ENCODE measurements at regions not wholly inside any gene's neighbourhood (a gene's known extent, or its start where the extent isn't known, plus 50 kb on each side); places are given as distances from the start of the nearest gene placed in this dataset.

- DNase-seq (ENCODE audit: low spot score), result no peak
Observed at GRCh38 chr4:133741766-133742165, 459.8 kb downstream of the PABPC4L start.

- no peak for DNase-seq (ENCODE audit: low spot score)
Observed at GRCh38 chr4:133720001-133720400, 481.6 kb downstream of the PABPC4L start.

- no peak for DNase-seq (ENCODE audit: low spot score)
Observed at GRCh38 chr4:133719098-133719497, 482.5 kb downstream of the PABPC4L start.

GRCh38 chr4:133714211-133714610 is 487.4 kb downstream of the PABPC4L start:
- no peak for DNase-seq (ENCODE audit: low spot score)

GRCh38 chr4:133713340-133713739 is 488.2 kb downstream of the PABPC4L start:
- DNase-seq (ENCODE audit: low spot score), result no peak

GRCh38 chr4:133711817-133712216 is 489.8 kb downstream of the PABPC4L start:
- no peak for DNase-seq (ENCODE audit: low spot score)

DNA sequence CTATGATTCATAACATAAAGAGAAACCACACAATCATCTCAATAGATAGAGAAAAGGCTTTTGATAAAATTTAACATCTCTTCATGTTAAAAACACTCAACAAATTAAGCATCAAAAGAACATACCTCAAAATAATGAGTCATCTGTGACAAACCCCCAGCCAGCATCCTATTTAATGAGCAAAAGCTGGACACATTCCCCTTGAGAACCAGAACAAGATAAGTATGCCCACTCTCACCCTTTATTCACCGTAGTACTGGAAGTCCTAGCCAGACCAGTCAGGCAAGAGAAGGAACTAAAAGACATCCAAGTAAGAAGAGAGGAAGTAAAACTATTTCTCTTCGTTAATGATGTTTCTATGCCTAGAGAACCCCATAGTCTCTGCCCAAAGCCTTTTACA is 507.2 kb downstream of the PABPC4L start:
- no peak for DNase-seq (ENCODE audit: low spot score)

DNA sequence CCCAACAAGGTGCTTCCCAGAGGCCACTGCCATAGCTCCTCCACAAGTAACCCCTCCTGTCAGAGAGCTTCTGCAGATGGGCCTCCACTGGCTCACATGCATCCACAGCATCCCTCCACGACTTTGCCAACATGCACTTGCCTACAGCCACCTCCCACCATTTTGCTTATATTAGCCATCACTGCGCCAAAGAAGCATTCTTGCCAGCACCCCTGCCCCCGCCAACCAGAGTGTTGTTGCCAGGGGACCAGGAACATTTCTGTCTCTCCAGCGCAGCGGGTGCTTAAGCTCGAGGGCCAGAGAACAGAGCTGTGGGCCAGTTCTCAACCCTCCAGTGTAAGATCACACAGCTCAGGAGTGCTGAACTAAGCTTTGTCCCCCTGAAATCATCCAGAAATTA is 517.6 kb downstream of the PABPC4L start:
- no peak for DNase-seq (ENCODE audit: low spot score)

DNA sequence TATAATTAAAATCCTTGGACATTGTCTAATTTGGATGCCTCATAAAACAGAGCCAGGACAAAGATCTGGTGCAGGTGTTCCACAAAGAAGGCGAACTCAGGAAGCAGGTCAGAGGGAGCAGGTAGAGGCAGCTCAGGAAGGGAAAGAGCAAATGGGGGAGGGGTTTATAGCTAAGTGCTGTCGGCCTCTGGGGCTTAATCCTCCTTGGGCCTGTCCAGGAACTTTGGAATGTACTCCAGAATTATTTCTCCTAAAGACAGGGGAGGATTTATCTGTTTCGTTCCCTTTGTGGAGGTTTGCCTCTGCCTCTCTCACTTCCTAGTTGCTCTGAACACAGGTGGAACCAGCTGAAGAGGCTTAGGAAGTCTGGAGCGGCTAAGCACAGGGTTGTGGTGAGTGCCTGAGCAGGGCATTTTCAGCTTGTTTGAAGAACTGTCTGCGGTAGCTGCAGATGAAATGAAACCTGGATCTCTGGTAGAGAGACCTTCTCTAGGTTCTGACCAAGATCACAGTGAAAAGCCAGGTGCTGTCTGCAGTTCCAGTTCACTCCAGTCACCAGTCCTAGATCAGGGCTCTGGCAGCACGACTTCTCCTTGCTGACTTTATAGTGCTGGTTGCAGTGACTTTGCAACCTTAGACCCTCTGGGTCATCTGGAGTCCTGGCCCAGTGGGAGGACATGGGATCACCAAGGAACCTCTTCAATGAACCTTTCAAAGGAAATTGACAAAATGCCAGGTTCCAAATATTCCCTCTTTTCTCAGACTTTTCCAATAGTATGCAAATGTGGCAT is 519.2 kb downstream of the PCDH10 start:
- DNase-seq (ENCODE audit: low spot score), result no peak

DNA sequence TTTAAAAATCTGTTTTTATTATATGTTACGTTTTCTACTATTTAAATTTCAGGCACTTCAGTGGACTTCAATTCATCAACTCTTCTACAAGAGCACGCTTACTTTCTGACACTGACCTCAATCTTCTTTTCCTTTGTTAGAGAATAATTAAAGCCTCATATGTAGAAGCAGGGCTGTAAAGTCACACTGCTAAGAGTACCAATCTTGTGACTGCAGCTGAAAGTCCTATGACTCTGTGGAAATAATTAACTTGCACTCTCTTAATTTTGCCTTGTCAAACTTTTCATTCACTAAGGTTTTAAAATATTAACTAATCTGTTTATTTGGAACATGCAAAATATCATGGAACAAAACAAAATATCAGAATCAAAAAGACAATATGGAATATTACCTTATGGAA is 498.1 kb downstream of the PCDH10 start:
- no peak for DNase-seq (ENCODE audit: low spot score)

DNA sequence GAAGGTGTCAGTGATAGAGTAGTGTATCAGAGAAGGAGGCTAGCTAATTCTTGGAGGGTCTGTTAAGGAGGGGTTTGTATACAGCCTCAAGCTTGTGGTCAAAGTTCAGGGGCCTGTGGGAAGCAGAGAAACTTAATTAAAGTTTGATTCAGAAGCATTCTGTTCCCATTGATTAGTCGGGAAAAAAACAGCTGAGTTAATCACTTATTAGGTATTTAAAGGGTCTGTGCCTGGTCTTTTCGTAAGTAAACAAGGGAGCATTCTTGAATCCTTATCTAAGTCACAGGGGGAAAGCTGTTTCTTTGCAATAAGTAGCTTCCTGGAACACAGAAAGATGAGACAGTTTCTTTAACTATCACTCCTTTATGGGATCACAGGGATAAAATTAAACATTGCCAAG is 492.1 kb downstream of the PCDH10 start:
- DNase-seq (ENCODE audit: low spot score), result peak; percentile 23

- DNase-seq (ENCODE audit: low spot score), result no peak
Observed at GRCh38 chr4:133638751-133639150, 489.7 kb downstream of the PCDH10 start.

GRCh38 chr4:133637161-133637560 is 488.1 kb downstream of the PCDH10 start:
- DNase-seq (ENCODE audit: low spot score), result no peak

DNA sequence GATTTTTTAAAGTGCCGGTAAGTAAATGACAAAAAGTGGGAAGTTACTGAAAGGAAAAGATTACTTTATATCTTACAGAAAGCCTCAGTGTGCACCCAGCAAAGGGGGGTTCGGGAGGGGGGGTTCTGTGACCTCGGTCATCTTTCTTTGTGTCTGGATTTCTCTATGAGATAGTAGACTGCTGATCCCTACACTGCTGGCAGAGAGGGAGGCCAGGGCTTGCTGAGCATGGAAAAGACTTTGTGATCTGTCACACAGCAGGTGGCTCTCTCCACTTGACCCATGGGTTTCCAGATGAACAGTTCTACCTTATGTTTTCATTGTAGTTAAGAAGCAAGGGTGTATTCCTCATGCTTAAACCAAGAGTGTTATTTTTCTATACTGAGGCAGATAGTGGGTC is 475.6 kb downstream of the PCDH10 start:
- peak; percentile 17 for DNase-seq (ENCODE audit: low spot score)

- DNase-seq (ENCODE audit: low spot score), result no peak
Observed at GRCh38 chr4:133623847-133624246, 474.8 kb downstream of the PCDH10 start.

- no peak for DNase-seq (ENCODE audit: low spot score)
Observed at GRCh38 chr4:133621628-133622027, 472.5 kb downstream of the PCDH10 start.

GRCh38 chr4:133620555-133620954 is 471.5 kb downstream of the PCDH10 start:
- peak; percentile 10 for DNase-seq (ENCODE audit: low spot score)

DNA sequence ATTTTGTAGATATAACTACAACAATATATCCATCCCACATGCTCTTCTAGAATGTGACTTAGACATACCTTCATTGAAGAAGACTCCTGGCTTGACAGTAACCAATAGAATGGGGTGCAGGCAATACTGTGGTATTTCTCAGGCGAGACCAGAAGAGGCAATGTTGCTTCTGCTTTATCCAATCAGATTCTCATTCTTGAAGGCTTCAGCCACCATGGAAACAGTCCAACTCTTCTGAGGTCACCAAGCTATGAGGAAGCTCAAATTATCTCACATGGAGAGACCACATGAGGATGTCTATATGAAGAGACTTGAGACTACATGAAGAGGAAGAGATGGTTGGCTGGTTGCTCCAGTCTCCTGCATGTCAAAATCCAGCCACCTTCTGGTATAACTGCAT is 469.9 kb downstream of the PCDH10 start:
- no peak for DNase-seq (ENCODE audit: low spot score)

- DNase-seq (ENCODE audit: low spot score), result no peak
Observed at GRCh38 chr4:133600008-133600407, 450.9 kb downstream of the PCDH10 start.

DNA sequence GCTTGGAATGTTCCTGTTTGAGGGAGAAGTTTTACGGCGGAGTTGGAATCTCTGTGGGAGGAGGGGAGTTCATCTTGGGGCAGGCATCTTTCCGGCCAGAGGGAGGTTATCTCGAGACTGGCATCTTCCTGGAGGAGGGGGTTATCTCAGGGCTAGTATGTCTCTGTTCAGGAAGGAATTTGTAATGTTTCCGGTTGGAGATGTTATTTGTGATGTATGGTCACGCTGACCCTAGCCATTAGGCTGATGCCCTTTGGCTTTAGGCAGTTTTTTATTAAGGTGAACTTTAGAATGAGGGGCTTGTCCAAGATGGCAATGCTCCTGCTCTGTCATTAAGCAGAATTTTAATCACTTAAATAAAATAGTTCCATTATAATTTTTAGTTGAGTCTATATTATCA is 449.7 kb downstream of the PCDH10 start:
- no peak for DNase-seq (ENCODE audit: low spot score)

- no peak for DNase-seq (ENCODE audit: low spot score)
Observed at GRCh38 chr4:133597251-133597650, 448.2 kb downstream of the PCDH10 start.

GRCh38 chr4:133596459-133596858 is 447.4 kb downstream of the PCDH10 start:
- no peak for DNase-seq (ENCODE audit: low spot score)

- DNase-seq (ENCODE audit: low spot score), result no peak
Observed at GRCh38 chr4:133594390-133595207, 445.5 kb downstream of the PCDH10 start.
